MM.1S (cell line): ENCODE measurements at regions not wholly inside any gene's neighbourhood (a gene's known extent, or its start where the extent isn't known, plus 50 kb on each side); places are given as distances from the start of the nearest gene placed in this dataset.

Experiments
- DNase-seq: peaks from one replicate; pipeline ENCODE4 v3.0.0-alpha.2; 2015
- H2AFZ ChIP-seq: fragments of 300-600 bp; sonication (generic); 2 replicates; pipeline ENCODE4 v1.6.0; 2016; ENCODE audit warnings: antibody characterized with exemption, low read length
- H3F3A ChIP-seq: fragments of 300-600 bp; sonication (generic); 2 replicates; pipeline ENCODE4 v1.6.1; 2016; ENCODE audit warnings: mild to moderate bottlenecking, antibody characterized with exemption, low read length, moderate library complexity, mixed read lengths; ENCODE audit not compliant: insufficient read depth
- H3K27ac ChIP-seq: fragments of 300-600 bp; sonication (generic); 2 replicates; pipeline ENCODE4 v1.5.1; 2016; ENCODE audit warnings: mild to moderate bottlenecking, low read length
- H3K27me3 ChIP-seq: fragments of 300-600 bp; sonication (generic); replicated peaks from 2 replicates; pipeline ENCODE4 v1.6.0; 2016; ENCODE audit warnings: low read length; ENCODE audit not compliant: insufficient read depth
- H3K36me3 ChIP-seq: fragments of 300-600 bp; sonication (generic); replicated peaks from 2 replicates; pipeline ENCODE4 v1.6.1; 2016; ENCODE audit warnings: mild to moderate bottlenecking, low read length, mixed read lengths; ENCODE audit not compliant: insufficient read depth
- H3K4me1 ChIP-seq: fragments of 300-600 bp; sonication (generic); 2 replicates; pipeline ENCODE4 v1.6.1; 2016; ENCODE audit warnings: low read length, mixed read lengths
- H3K4me2 ChIP-seq: fragments of 300-600 bp; sonication (generic); 2 replicates; pipeline ENCODE4 v1.6.0; 2016; ENCODE audit warnings: low read depth, low read length
- H3K4me3 ChIP-seq: fragments of 300-600 bp; sonication (generic); 2 replicates; pipeline ENCODE4 v1.5.1; 2016; ENCODE audit warnings: low read length, mixed read lengths
- H3K79me2 ChIP-seq: fragments of 300-600 bp; sonication (generic); 2 replicates; pipeline ENCODE4 v1.6.1; 2016; ENCODE audit warnings: mixed run types, low read length, mixed read lengths
- H3K9ac ChIP-seq: fragments of 300-600 bp; sonication (generic); 2 replicates; pipeline ENCODE4 v1.6.1; 2016; ENCODE audit warnings: low read length, mixed read lengths
- H3K9me2 ChIP-seq: fragments of 300-600 bp; sonication (generic); replicated peaks from 2 replicates; pipeline ENCODE4 v1.6.1; 2016; ENCODE audit warnings: mild to moderate bottlenecking, low read length, mixed read lengths; ENCODE audit not compliant: insufficient read depth
- H3K9me3 ChIP-seq: fragments of 300-600 bp; sonication (generic); replicated peaks from 2 replicates; pipeline ENCODE4 v1.6.1; 2016; ENCODE audit warnings: mild to moderate bottlenecking, low read length, mixed read lengths; ENCODE audit not compliant: insufficient read depth
- H4K20me1 ChIP-seq: fragments of 300-600 bp; sonication (generic); 2 replicates; pipeline ENCODE4 v1.6.1; 2016; ENCODE audit warnings: mild to moderate bottlenecking, low read length, moderate library complexity, mixed read lengths; ENCODE audit not compliant: insufficient read depth
- EZH2 ChIP-seq: fragments of 300-600 bp; sonication (generic); optimal IDR thresholded peaks from 2 replicates; pipeline ENCODE3; 2017; ENCODE audit warnings: low read depth, mild to moderate bottlenecking, antibody characterized with exemption, low read length, mixed read lengths
- EZH2phosphoT487 ChIP-seq: fragments of 300-600 bp; sonication (generic); IDR thresholded peaks from 2 replicates; pipeline ENCODE4 v1.6.1; 2018; ENCODE audit warnings: antibody characterized with exemption, low read length
- TF ChIP-seq, protein P1 (sequence below): fragments of 300-600 bp; sonication (generic); IDR thresholded peaks from 2 replicates; pipeline ENCODE4 v1.5.1; 2016; ENCODE audit warnings: antibody characterized with exemption, low read length, mixed read lengths

GRCh38 chr2:217246108-217246507 is 386.2 kb upstream of the TNP1 start:
- no peaks in the 10 kb centered on the region for H3F3A ChIP-seq
- no peak overlapping the region for H3K27ac ChIP-seq
- H3K4me1 ChIP-seq = no peaks in the 10 kb centered on the region
- H3K36me3 ChIP-seq = no peaks in the 10 kb centered on the region
- H3K4me3 ChIP-seq = no peak overlapping the region
- no peaks in the 10 kb centered on the region for H3K9me3 ChIP-seq
- DNase-seq = no peak
- no peaks in the 10 kb centered on the region for H3K9me2 ChIP-seq
- H3K4me2 ChIP-seq = no peak overlapping the region
- H3K79me2 ChIP-seq = no peaks in the 10 kb centered on the region
- TF ChIP-seq EZH2 = no peak
- H2AFZ ChIP-seq = no peak overlapping the region
- H3K27me3 ChIP-seq = no peaks in the 10 kb centered on the region
- no peaks in the 10 kb centered on the region for H4K20me1 ChIP-seq
- no peak overlapping the region for H3K9ac ChIP-seq

DNA sequence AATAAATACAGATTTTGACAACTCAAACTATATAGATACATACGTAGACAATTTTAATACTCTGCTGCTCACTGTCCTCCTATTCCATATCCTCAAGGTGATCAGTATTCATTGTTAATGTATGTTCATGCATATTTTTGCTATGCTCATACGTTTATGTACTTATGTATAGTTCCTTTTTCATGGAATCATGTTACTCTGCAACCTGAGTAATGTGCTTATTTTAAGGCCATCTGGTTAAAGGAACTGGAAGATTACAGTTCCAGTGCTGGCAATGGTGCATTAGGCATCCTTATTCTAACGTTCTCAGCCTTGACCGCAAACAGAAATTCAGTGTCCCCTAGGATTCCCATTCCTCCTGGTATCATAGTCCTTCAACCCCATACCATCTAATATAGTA is 385.0 kb upstream of the TNP1 start:
- no peaks in the 10 kb centered on the region for H3K27me3 ChIP-seq
- H3K27ac ChIP-seq = no peak overlapping the region
- no peaks in the 10 kb centered on the region for H3K79me2 ChIP-seq
- no peaks in the 10 kb centered on the region for H4K20me1 ChIP-seq
- H3K9me2 ChIP-seq = no peaks in the 10 kb centered on the region
- no peak for DNase-seq
- H3K4me2 ChIP-seq = no peak overlapping the region
- H3K4me1 ChIP-seq = no peaks in the 10 kb centered on the region
- no peak overlapping the region for H3K9ac ChIP-seq
- H3K9me3 ChIP-seq = no peaks in the 10 kb centered on the region
- no peaks in the 10 kb centered on the region for H3K36me3 ChIP-seq
- H3F3A ChIP-seq = no peaks in the 10 kb centered on the region
- H2AFZ ChIP-seq = no peak overlapping the region
- TF ChIP-seq EZH2phosphoT487 = no peak
- TF ChIP-seq, protein P1, sequence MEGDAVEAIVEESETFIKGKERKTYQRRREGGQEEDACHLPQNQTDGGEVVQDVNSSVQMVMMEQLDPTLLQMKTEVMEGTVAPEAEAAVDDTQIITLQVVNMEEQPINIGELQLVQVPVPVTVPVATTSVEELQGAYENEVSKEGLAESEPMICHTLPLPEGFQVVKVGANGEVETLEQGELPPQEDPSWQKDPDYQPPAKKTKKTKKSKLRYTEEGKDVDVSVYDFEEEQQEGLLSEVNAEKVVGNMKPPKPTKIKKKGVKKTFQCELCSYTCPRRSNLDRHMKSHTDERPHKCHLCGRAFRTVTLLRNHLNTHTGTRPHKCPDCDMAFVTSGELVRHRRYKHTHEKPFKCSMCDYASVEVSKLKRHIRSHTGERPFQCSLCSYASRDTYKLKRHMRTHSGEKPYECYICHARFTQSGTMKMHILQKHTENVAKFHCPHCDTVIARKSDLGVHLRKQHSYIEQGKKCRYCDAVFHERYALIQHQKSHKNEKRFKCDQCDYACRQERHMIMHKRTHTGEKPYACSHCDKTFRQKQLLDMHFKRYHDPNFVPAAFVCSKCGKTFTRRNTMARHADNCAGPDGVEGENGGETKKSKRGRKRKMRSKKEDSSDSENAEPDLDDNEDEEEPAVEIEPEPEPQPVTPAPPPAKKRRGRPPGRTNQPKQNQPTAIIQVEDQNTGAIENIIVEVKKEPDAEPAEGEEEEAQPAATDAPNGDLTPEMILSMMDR = no peak
- no peak for TF ChIP-seq EZH2
- H3K4me3 ChIP-seq = no peak overlapping the region

DNA sequence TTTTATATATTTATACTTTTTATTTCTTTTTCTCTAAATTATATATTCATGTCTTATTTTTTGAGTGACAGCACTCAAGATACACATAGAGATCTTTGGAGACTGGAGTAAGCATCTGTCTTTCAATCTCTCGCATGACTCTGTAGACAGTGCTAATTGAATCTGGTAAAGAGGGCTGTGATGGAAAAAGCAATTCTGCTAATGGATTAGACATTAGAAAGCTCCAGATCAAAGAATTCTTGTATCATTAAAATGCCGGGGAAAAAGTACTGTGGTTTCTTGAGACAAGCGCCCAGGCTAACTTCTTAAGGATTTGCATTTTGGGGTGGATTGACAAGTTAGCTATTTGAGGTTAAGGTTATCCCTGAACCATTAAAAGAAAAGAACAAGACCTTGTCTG is 383.1 kb upstream of the TNP1 start:
- no peak overlapping the region for H3K4me2 ChIP-seq
- no peak for DNase-seq
- H3K9me3 ChIP-seq = no peaks in the 10 kb centered on the region
- no peaks in the 10 kb centered on the region for H3K4me1 ChIP-seq
- H3K27ac ChIP-seq = no peak overlapping the region
- H3K9ac ChIP-seq = no peak overlapping the region
- no peaks in the 10 kb centered on the region for H3K9me2 ChIP-seq
- H3K79me2 ChIP-seq = no peaks in the 10 kb centered on the region
- H3K27me3 ChIP-seq = no peaks in the 10 kb centered on the region
- TF ChIP-seq EZH2 = no peak
- TF ChIP-seq EZH2phosphoT487 = no peak
- TF ChIP-seq, protein P1 = no peak
- H4K20me1 ChIP-seq = no peaks in the 10 kb centered on the region
- H3F3A ChIP-seq = no peaks in the 10 kb centered on the region
- H3K4me3 ChIP-seq = no peak overlapping the region
- H3K36me3 ChIP-seq = no peaks in the 10 kb centered on the region
- H2AFZ ChIP-seq = no peak overlapping the region

DNA sequence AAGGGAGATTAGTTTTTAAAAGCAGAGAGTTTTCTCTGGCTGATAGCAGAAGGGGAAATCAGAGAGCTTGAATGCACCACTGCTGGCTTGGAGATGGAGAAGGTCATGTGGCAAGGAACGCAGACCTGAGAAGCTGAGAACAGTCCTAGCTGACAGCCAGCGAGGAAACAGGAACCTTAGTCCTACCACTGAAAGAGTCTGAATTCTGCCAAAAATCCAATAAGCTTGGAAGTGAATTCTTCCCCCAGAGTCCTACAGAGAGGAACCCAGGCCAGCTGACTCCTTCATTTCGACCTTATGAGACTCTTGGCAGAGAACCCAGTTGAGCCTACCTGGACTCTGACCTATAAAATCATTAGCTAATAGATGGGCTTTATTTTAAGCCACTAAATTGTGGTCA is 371.9 kb upstream of the TNP1 start:
- Histone ChIP-seq H3K36me3 (no peaks in the 10 kb centered on the region), H3K4me3 (no peak overlapping the region), H3F3A (no peaks in the 10 kb centered on the region), H3K9me2 (no peaks in the 10 kb centered on the region), H4K20me1 (no peaks in the 10 kb centered on the region), H3K9me3 (no peaks in the 10 kb centered on the region; the same call in 1 of the 2 replicates), H3K79me2 (no peaks in the 10 kb centered on the region), H3K27ac (no peak overlapping the region), H2AFZ (no peak overlapping the region), H3K27me3 (peaks cover 11% of the 10 kb centered on the region; the same call in 1 of the 2 replicates), H3K9ac (no peak overlapping the region), H3K4me2 (no peak overlapping the region), H3K4me1 (no peaks in the 10 kb centered on the region)
- no peak for DNase-seq
- TF ChIP-seq EZH2 (no peak), EZH2phosphoT487 (no peak)
- TF ChIP-seq, protein P1 = no peak
